ENCODE measurements at regions not wholly inside any gene's neighbourhood (a gene's known extent, or its start where the extent isn't known, plus 50 kb on each side); places are given as distances from the start of the nearest gene placed in this dataset.

DNA sequence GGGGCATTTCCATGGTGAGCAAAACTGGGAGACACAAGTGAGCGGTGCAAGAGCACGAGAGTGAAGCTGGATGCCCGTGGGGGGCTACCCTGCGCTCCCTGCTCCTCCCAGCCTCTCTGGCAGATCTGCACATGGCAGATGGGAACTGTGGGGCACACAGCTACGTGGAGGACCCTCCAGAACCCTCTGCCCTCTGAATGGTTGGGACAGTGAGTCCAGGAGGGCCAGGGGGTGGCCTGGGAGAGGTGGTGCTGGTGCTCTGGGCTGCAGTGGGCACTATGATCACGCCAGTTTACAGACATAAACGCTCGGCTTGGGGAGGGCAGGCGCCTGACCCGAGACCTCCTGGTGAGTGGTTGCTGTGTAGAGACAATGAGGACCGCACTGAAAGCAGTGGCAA, 205.9 kb downstream of the CTTN start:
- TF ChIP-seq FOXA1 (IDR thresholded peaks at IDR 0.05) = no peak
- no peak for TF ChIP-seq ZNF384 (IDR thresholded peaks at IDR 0.05)
- no peak for TF ChIP-seq CTBP1 (IDR thresholded peaks at IDR 0.05; ENCODE audit: borderline replicate concordance)
- TF ChIP-seq BHLHE40 (IDR thresholded peaks at IDR 0.05; ENCODE audit: borderline replicate concordance) = no peak
- TF ChIP-seq FOXM1 (IDR thresholded peaks at IDR 0.05; ENCODE audit: borderline replicate concordance) = no peak
- no peak for TF ChIP-seq ELF4 (IDR thresholded peaks at IDR 0.05)
- TF ChIP-seq L3MBTL2 (conservative IDR thresholded peaks at IDR 0.05) = no peak

All from HEK293T (cell line).